GM12878 (cell line): ENCODE measurements at regions not wholly inside any gene's neighbourhood (a gene's known extent, or its start where the extent isn't known, plus 50 kb on each side); places are given as distances from the start of the nearest gene placed in this dataset.

Source experiments
- ATAC-seq: fragments of 200-7000 bp; cut with Tn5 transposase; 3 replicates; pipeline ENCODE4 v1.9.1; 2020; ENCODE audit warnings: mild to moderate bottlenecking, moderate library complexity
- BruUV-seq: library from RNA; stranded (reverse); fragments of 400-500 nt; replicated peaks from 2 replicates; lab custom pipeline; 2021; lab: Mats Ljungman, UMichigan
- CTCF ChIA-PET: fragments of 300-600 bp; sonication (Branson Sonifier 250); formaldehyde crosslinking; extraction: SDS; loops from one replicate; lab custom pipeline; 2021; ENCODE audit warnings: inconsistent platforms; lab: Yijun Ruan, JAX
- POLR2A ChIA-PET: fragments of 350-600 bp; formaldehyde crosslinking; extraction: SDS; loops from one replicate; lab custom pipeline; 2021; ENCODE audit warnings: inconsistent platforms; lab: Charles Lee
- RAD21 ChIA-PET: fragments of 300-600 bp; sonication (Branson Sonifier 250); formaldehyde crosslinking; loops from one replicate; lab custom pipeline; 2023; ENCODE audit warnings: antibody characterized with exemption; ENCODE audit not compliant: unreplicated experiment; lab: Charles Lee
- SMC1A ChIA-PET: fragments of 300-600 bp; sonication (Branson Sonifier 250); formaldehyde crosslinking; loops from one replicate; lab custom pipeline; 2023; ENCODE audit not compliant: unreplicated experiment, uncharacterized antibody; lab: Charles Lee
- DNase-seq: peaks from one replicate; pipeline ENCODE4 v3.0.0-alpha.2; 2011; ENCODE audit warnings: low read depth, low spot score
- FAIRE-seq: peaks from 3 replicates; lab custom pipeline; 2011; peaks lifted over from hg19 to GRCh38; lab: Jason Lieb, UNC
- H2AFZ ChIP-seq: 2 replicates; pipeline ENCODE4 v1.6.0; 2011; ENCODE audit warnings: low read depth, low read length, control low read depth; ENCODE audit not compliant: control insufficient read depth
- H3K27ac ChIP-seq: 2 replicates; pipeline ENCODE4 v1.5.1; 2011; ENCODE audit warnings: control low read depth; ENCODE audit not compliant: control insufficient read depth, insufficient read depth
- H3K27me3 ChIP-seq, 2 experiments: replicated peaks in 1 of 2; 2 replicates each; pipeline versions ENCODE4 v1.6.0 to v1.6.1; 2011; ENCODE audit warnings: low read length in 1 of 2; ENCODE audit not compliant: control insufficient read depth in 2 of 2, insufficient read depth in 2 of 2
- H3K36me3 ChIP-seq, 2 experiments: 2 replicates each; pipeline ENCODE4 v1.5.1; 2011; ENCODE audit warnings: low read length in 1 of 2; ENCODE audit not compliant: control insufficient read depth in 2 of 2, insufficient read depth in 2 of 2
- H3K4me1 ChIP-seq: 2 replicates; pipeline ENCODE4 v1.6.1; 2011; ENCODE audit warnings: mild to moderate bottlenecking, low read length, moderate library complexity, mixed read lengths; ENCODE audit not compliant: control insufficient read depth, insufficient read depth
- H3K4me2 ChIP-seq: 2 replicates; pipeline ENCODE4 v1.6.0; 2011; ENCODE audit warnings: control low read depth; ENCODE audit not compliant: control insufficient read depth, insufficient read depth
- H3K4me3 ChIP-seq: fragments of 200-600 bp; sonication (generic); 2 replicates; pipeline ENCODE4 v1.5.1; 2016
- H3K79me2 ChIP-seq: 2 replicates; pipeline ENCODE4 v1.6.0; 2011; ENCODE audit warnings: low read length; ENCODE audit not compliant: control insufficient read depth, insufficient read depth
- H3K9ac ChIP-seq: 2 replicates; pipeline ENCODE4 v1.8.0; 2011; ENCODE audit warnings: low read length, control low read depth, mixed read lengths; ENCODE audit not compliant: control insufficient read depth, insufficient read depth
- H3K9me3 ChIP-seq: replicated peaks from 3 replicates; pipeline ENCODE4 v1.5.1; 2011; ENCODE audit warnings: mild to moderate bottlenecking, low read length; ENCODE audit not compliant: control insufficient read depth, insufficient read depth
- H4K20me1 ChIP-seq: 2 replicates; pipeline ENCODE4 v1.6.0; 2011; ENCODE audit not compliant: control insufficient read depth, insufficient read depth
- BRCA1 ChIP-seq: IDR thresholded peaks from 2 replicates; pipeline ENCODE4 v1.6.1; 2011; ENCODE audit warnings: low read depth, low read length, improper control_type of control experiment
- HCFC1 ChIP-seq: fragments of 150-350 bp; IDR thresholded peaks from 2 replicates; pipeline ENCODE4 v1.6.1; 2014; ENCODE audit warnings: low read length
- HDAC6 ChIP-seq: fragments of 200-600 bp; sonication (generic); IDR thresholded peaks from one replicate; pipeline ENCODE4 v1.8.0; 2017; ENCODE audit warnings: antibody characterized with exemption; ENCODE audit not compliant: unreplicated experiment
- KAT2A ChIP-seq: conservative IDR thresholded peaks from 2 replicates; pipeline ENCODE4 v1.6.1; 2011; ENCODE audit warnings: low read depth, low read length; ENCODE audit not compliant: control insufficient read depth
- KLF5 ChIP-seq: fragments of 450-650 bp; IDR thresholded peaks from 2 replicates; pipeline ENCODE4 v1.6.1; 2014; ENCODE audit warnings: mild to moderate bottlenecking; ENCODE audit not compliant: partially characterized antibody
- PRDM15 ChIP-seq: fragments of 450-650 bp; formaldehyde crosslinking; IDR thresholded peaks from 2 replicates; pipeline ENCODE4 v1.4.0; 2020; ENCODE audit warnings: mild to moderate bottlenecking, moderate library complexity
- SMARCA5 ChIP-seq: fragments of 450-650 bp; IDR thresholded peaks from 2 replicates; pipeline ENCODE4 v1.6.1; 2017; ENCODE audit warnings: mild to moderate bottlenecking
- TBL1XR1 ChIP-seq: IDR thresholded peaks from 2 replicates; pipeline ENCODE4 v1.6.1; 2012; ENCODE audit warnings: low read depth, low read length, improper control_type of control experiment
- TCF12 ChIP-seq: IDR thresholded peaks from 2 replicates; pipeline ENCODE4 v1.6.1; 2011; ENCODE audit warnings: low read depth, mild to moderate bottlenecking, low read length
- YBX1 ChIP-seq: fragments of 450-650 bp; IDR thresholded peaks from 2 replicates; pipeline ENCODE4 v1.6.1; 2016; ENCODE audit warnings: antibody characterized with exemption
- ZBTB11 ChIP-seq: fragments of 450-650 bp; formaldehyde crosslinking; IDR thresholded peaks from 2 replicates; pipeline ENCODE4 v1.5.0; 2022; ENCODE audit warnings: mild to moderate bottlenecking, missing genetic modification characterization
- ZNF207 ChIP-seq: fragments of 450-650 bp; IDR thresholded peaks from 2 replicates; pipeline ENCODE4 v1.6.1; 2014; ENCODE audit warnings: antibody characterized with exemption, mild to moderate bottlenecking, borderline replicate concordance
- ZNF687 ChIP-seq: fragments of 450-650 bp; IDR thresholded peaks from 2 replicates; pipeline ENCODE4 v1.6.1; 2017; ENCODE audit warnings: mild to moderate bottlenecking, moderate library complexity
- WGBS: methylation state at CpG from one replicate; pipeline ENCODE4 v1.1.6; 2016; ENCODE audit warnings: low lambda C conversion rate; ENCODE audit not compliant: insufficient replicate concordance, insufficient coverage; ENCODE audit errors: missing lambda C conversion rate; 5-methylcytosine and 5-hydroxymethylcytosine counted together
- in situ Hi-C: fragments of 300-500 bp; cut with MboI; formaldehyde crosslinking; loops from 9 replicates; pipeline ENCODE4 v1.14.3; 2018; ENCODE audit warnings: mixed read lengths
- intact Hi-C: fragments of 100-400 bp; cut with micrococcal nuclease; formaldehyde crosslinking; loops from one replicate; pipeline ENCODE4 v1.14.2; 2022; ENCODE audit not compliant: unreplicated experiment
- TF ChIP-seq, protein P1 (sequence below): IDR thresholded peaks from 2 replicates; pipeline ENCODE4 v1.6.1; 2012; ENCODE audit warnings: low read depth, low read length, improper control_type of control experiment

DNA sequence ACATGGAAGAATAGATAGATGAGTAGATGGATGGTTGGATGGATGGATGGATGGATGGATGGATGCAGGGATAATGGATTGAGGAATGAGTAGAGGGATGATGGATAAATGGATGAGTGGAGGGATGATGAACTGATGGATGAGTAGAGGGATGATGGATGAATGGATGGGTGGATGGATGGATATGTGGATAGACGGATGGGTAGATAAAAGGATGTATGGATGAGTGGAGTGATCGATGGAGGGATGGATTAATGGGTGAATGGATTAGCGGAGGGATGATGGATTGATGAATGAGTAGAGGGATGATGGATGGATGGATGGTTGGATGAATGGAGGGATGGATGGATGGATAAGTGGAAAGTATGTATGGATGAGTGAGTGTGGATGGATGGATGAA, 533.2 kb downstream of the RFC3 start:
- H2AFZ ChIP-seq = no peak overlapping the region
- FAIRE-seq = no peak
- TF ChIP-seq HDAC6 = no peak
- no peak for TF ChIP-seq PRDM15 (CRISPR knock-in tag)
- no peak for TF ChIP-seq SMARCA5
- no peak for TF ChIP-seq TCF12
- no peak for TF ChIP-seq ZBTB11
- TF ChIP-seq YBX1 = no peak
- TF ChIP-seq ZNF687 = no peak
- no peak for TF ChIP-seq KAT2A
- no peak for TF ChIP-seq TBL1XR1
- TF ChIP-seq KLF5 = no peak
- TF ChIP-seq HCFC1 = no peak
- TF ChIP-seq BRCA1 = no peak
- no peak for TF ChIP-seq ZNF207
- TF ChIP-seq, protein P1, sequence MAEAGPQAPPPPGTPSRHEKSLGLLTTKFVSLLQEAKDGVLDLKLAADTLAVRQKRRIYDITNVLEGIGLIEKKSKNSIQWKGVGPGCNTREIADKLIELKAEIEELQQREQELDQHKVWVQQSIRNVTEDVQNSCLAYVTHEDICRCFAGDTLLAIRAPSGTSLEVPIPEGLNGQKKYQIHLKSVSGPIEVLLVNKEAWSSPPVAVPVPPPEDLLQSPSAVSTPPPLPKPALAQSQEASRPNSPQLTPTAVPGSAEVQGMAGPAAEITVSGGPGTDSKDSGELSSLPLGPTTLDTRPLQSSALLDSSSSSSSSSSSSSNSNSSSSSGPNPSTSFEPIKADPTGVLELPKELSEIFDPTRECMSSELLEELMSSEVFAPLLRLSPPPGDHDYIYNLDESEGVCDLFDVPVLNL = no peak

More for the DNA sequence above, 533.2 kb downstream of the RFC3 start:
- no TSS peak for BruUV-seq
- Histone ChIP-seq H3K4me2 (no peak overlapping the region), H3K4me3 (no peak overlapping the region), H3K36me3 (no peaks in the 10 kb centered on the region), H3K27me3 (no peaks in the 10 kb centered on the region), H3K79me2 (no peaks in the 10 kb centered on the region), H4K20me1 (no peaks in the 10 kb centered on the region), H3K4me1 (no peaks in the 10 kb centered on the region), H3K9ac (no peak overlapping the region), H3K27ac (no peak overlapping the region), H3K9me3 (no peaks in the 10 kb centered on the region)
- DNase-seq (no peak), ATAC-seq (no peak)
- POLR2A ChIA-PET = no interaction called here
- in situ Hi-C loops (no loop called here), intact Hi-C loops (no loop called here)
- WGBS = 57% methylated on average over 3 of the region's 3 CpGs
- RAD21 ChIA-PET = no interaction called here
- SMC1A ChIA-PET = interaction anchor here (0.8 kb wide), 1 partner anchor 161 kb away, joined by 3 read pairs; no protein-coding TSS in a partner anchor
- CTCF ChIA-PET = no interaction called here
